GM19372 (cell line): ENCODE measurements at regions not wholly inside any gene's neighbourhood (a gene's known extent, or its start where the extent isn't known, plus 50 kb on each side); places are given as distances from the start of the nearest gene placed in this dataset.
A peak's percentile ranks its signal among the peaks of the same experiment; 100 is the strongest.

Source experiments
- ATAC-seq: cut with Tn5 transposase; IDR thresholded peaks from one replicate; pipeline ENCODE4 v1.9.1; 2021; ENCODE audit warnings: mild to moderate bottlenecking, low read depth, moderate library complexity; ENCODE audit not compliant: unreplicated experiment

DNA sequence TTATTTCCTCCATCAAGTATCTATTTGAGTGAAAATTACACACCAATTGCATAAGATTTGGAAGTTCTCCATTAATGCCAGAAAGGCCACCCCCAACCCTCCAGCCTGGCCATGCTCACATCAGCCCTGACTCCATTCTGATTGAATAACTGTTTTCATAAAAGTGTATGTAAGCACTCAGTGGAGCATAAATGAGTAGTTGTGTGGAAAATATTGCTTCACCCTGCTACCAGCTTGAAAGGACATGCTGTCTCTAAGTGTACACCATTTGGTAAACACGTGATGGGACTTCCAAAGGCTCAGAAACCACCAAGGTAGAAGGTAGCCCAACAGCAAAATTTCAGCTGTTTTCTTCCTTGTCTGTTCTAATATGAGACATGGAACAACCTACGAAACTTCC lies 393.8 kb downstream of the ZNF385D start:
- ATAC-seq: no peak

DNA sequence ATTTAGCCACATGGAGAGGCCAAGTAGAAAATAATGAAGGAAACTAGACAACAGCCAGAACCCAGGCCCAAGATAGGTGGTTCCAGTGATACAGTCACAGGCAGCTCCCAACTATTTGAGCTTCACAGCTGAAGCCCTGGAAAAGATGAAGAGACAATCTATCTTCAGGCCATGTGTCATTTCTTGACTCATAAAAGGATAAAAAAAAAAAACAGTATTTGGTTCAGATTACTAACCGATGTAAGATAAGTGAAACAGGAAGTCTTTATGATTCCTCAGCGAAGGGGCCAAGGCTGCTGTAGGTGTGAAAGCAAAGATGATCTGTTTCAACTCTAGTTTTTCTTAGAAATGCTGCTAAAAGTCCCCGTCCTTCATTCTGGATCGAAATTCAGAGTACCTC lies 394.6 kb downstream of the ZNF385D start:
- ATAC-seq: no peak

DNA sequence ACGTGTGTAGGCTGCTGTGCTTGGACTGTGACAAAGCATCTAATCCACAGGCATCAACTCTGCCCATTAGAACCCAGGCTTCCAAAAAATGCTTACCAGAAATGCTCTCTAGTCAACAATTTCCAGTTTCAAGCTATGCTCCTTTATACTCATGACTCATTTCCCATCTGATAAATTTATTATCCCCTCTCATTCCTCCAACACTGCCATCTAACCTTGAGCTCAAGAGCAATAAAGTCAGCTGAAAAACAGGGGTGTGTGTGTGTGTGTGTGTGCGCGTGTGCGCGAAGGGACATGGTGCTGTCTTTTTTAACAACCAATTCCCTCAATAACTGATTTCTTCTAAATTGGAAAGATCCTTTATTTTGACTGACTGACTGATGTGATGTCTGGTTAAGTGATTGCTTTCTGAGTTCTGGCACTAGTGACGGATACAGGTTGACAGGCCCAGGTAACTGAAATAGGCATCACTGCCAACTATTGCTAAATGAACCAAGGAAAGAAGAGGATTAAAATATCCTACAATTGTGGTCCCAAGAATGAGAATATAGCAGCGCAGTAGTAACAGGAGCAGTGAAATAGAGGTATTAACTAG lies 405.5 kb downstream of the ZNF385D start:
- ATAC-seq: no peak

DNA sequence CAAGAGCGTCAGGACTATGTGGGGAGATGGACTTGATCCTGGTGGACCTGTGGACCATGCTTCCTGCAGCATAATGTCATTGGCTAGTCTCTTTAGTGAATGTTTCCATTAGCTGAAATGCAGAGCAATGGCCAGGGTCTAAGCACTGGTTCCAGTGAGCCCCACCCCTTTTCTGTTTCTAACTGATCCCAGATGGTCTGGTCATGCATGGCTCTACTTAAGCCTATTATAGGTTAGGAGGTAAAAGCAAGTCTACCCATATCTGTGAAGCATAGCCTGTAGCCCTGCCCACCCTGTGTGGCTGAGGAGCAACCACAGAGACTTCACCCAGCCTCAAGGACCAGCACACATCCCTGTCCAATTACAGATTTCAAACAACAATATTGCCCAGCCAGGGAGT lies 419.2 kb downstream of the ZNF385D start:
- ATAC-seq: no peak

DNA sequence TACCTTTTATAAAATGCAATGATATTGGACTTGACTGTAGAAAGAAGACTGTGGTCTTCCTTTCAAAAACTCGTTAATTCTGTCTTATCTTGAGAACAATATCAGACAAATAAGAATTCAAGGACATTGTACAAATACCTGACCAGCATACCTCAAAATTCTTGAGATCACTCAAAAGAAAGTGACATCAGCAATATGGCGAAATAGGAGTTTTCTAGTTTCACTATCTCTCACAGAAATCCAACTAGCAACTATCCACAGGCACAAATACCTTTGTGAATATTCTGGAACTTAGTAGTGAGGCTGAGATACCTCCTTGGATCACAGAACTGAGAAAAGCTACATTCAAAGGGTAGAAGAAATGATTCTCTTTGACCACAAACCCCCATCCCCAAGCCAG lies 419.7 kb downstream of the ZNF385D start:
- no peak for ATAC-seq

DNA sequence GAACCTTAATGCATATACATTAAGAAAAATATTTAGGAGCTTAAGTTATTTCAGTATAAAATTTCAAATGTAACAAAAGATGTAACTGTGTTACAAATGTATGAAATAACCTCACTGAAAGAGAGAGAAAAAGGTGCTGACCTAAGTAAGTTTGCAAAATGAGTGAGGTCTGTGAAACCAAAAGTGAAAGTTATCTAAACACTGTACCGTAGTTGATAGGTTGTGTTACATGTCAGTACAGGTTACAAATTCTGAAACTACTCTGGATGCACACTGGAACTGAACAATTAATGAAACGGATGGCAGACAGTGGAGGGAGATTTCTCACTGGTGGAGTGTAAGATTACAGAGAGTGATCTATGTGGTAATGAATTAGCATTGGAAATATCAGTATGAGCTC lies 420.7 kb downstream of the ZNF385D start:
- ATAC-seq: peak; percentile 71

DNA sequence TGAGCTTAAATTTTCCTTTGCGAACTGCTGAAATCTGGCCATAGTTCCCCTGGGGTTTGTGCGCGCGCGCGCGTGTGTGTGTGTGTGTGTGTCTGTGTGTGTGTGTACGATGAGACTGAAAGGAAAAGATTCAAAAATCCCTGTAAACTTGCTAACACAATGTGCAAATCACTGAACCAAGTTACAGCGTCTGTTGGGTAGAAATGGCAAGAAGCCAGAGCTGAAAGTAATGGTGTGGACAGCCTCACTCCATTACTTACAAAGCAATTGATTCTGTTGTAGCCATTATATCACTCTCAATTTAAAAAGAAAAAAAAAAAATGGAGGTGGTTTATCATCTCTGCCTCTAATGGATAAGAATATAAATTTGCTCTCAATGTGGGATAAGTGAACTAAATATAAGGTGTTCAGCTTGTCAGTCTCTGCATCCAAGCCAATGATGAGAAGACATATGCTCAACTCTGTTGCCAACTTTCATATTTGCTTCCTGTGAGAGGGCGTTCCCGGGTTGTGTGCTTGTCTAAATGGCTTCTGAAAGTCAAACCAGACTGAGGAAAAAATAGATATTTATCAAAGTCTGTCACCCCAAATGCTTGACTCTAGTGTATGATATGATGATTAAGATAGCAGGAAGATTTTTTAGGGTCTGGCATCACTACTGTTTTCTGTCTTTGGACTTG lies 422.2 kb downstream of the ZNF385D start:
- ATAC-seq: no peak

DNA sequence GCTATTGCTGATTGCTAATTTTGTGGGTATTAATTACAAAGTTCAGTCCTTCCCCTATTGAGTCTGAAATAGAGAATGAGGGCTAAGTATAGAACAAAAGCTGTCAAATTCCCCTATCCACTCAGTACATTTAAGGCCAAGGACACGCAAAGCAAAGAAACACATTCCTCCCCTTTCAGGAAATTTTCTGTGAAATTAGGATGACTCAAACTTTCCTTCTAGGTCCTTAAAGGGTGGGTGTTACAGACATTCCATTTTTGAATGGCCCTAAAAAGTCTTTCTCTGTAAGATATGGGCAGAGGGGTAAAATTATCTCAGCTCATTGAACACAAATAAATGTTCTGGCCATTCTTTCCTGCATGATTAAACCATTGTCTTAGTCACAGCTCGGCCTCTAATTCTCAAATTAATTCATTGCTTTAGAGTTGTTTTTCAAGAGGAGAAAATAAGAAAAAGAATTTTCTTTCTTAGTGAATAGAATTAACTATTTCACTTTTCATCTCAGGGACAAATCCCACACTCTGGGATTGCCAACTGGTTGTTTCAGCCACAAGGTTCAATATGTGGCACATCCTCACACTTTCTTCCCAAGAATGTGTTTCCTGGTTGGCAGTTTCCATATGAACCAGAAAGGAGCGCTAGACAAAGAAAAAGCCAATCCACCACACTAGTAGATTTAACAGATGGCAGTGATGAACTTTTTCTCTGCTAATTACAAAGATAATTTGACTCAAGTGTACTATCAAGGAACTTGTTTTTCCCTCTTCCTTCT lies 424.1 kb downstream of the ZNF385D start:
- no peak for ATAC-seq

DNA sequence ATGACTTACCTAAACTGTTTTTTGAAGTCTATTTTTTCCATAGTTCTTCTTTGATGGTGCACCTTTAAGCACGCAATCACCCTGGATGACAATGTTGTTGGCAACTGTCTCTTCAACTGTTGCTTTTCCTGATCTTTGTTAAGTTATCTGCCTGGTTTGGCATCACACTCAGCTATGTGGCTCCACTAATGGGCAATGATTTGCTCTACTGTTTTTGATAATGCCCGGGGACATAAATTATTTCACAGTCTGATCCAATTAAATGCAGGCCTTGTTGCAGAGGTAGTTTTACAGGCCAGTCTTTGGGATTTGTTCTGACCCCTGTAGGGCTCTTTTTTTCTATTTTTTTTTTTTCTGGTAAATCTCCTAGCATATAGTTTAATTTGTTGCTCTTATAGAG lies 436.3 kb downstream of the ZNF385D start:
- ATAC-seq: no peak

DNA sequence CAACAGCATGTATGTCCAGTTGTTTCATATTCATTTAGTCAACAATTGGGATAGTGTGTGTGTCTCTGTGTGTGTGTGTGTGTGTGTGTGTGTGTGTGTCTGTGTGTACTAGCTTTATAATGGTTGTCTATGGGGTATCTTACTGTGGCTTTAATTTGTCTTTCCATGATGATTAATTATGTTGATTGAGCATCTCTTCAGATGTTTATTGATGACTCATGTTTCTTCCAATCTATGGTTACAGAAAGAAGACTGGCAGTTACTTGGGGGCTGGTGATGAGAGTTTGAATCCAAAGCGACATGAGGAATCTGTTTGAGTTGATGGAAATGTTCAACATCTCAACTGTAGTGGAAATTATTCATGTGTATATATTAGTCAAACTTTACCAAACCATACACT lies 440.1 kb downstream of the ZNF385D start:
- ATAC-seq: no peak

DNA sequence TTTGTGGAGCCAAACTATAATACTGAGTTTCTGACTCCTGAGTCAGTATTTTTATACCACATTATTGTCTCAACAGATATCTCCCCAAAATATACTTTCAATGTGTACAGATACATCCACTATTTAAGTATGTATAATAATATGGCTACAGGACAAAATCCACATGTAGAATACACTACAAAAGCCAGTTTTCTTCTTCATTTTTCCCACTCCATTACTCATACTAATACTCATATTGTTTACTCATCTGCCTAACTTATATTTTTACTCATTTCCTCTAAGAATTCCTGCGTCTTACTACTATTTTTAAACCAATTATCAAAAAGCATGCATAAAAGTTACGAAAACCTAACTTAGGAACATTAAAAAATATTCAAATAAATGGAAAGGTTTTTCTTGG lies 440.8 kb downstream of the ZNF385D start:
- no peak for ATAC-seq

DNA sequence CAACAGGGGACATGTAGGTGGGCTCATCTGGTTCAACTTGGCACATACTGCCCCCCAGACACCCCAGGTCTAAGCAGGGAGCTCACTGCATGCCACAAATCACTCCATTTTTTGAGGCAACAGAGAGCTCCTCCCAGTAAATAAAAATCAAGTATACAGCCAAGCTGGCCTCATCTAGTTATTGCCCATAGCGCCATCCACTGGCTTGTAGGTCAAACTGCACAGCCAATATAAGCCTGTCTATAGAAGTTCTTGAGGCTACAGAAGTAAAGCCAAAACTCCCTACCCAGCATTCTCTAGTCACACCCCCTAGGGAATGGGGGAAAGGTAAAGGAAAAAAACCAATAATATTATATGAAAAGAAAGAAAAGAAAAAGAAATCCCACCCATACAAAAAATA lies 453.7 kb downstream of the ZNF385D start:
- no peak for ATAC-seq

DNA sequence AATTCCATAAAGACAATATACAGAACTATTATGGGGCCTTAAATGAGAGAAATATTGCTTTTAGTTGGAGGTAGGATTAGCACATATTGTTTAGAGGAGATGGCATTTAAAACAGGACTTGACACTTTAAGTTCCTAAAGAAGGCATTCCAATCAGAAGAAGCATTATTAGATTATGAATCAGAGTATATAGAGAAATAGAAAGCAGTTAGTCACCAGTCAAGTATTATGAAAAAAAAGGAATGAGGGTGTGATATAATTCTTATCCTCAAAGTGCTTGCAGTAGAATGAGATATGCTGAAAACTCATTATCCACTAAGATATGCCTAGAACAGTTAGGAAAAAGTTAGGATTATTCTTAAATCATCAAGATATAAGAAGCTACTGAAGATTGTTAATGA lies 456.2 kb downstream of the ZNF385D start:
- no peak for ATAC-seq

DNA sequence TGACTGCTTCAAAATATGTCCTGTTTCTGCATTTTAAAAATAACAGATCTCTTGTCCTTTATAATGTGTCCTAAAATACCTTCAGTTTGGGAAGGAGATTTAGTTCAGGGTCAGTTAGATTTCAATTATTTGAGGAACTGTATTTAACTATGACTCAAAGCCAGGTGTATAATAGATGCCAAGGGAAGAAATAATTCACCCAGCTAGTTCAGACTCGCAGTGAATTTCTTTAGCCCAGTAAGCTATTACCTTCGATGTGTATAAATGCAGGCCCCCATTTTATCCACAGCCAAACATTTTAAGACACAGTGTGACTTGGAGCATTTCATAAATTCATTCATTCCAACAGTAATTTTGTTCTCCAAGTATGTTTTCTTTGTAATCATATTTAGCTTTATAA lies 458.0 kb downstream of the ZNF385D start:
- ATAC-seq: no peak

DNA sequence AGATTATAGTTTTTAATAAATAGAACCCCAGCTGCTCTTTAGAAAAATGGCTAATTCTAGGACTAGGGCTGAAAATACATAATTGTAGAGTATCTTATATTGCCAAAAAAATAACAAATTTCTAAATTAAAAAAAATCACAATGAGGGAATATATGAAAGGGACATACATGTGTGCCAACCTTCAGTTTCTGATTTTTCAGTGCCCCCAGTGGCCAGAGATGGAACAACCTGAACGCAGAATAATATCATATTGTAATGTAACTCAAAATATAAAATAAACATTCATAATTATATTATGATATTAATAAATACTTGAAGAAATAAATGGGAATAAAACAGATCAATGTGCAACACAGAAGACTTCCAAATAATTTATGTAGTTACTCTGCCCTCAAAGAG lies 460.5 kb downstream of the ZNF385D start:
- ATAC-seq: no peak

DNA sequence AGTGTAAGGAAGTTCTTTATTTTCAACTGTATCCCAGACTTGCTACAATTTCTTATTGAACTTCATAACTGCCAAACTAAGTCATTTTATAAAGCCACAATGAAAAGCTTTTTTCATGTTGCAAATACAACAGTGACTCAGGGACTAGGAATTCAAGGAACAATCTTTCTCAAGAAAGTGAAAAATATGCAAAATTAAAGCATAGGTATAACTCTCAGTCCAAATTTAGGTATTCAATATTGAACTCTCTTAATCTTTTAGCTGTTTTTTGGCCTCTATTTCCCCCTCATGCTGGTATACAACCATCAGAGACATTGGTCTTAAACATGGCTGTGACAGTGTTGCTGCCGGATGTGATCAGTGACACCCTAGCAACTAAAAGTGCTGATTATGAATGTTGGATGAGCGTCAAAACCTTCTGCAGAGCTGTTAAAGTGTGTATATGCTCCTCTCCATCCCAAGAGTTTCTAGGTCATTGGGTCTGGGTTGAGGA lies 476.9 kb downstream of the ZNF385D start:
- ATAC-seq: no peak

DNA sequence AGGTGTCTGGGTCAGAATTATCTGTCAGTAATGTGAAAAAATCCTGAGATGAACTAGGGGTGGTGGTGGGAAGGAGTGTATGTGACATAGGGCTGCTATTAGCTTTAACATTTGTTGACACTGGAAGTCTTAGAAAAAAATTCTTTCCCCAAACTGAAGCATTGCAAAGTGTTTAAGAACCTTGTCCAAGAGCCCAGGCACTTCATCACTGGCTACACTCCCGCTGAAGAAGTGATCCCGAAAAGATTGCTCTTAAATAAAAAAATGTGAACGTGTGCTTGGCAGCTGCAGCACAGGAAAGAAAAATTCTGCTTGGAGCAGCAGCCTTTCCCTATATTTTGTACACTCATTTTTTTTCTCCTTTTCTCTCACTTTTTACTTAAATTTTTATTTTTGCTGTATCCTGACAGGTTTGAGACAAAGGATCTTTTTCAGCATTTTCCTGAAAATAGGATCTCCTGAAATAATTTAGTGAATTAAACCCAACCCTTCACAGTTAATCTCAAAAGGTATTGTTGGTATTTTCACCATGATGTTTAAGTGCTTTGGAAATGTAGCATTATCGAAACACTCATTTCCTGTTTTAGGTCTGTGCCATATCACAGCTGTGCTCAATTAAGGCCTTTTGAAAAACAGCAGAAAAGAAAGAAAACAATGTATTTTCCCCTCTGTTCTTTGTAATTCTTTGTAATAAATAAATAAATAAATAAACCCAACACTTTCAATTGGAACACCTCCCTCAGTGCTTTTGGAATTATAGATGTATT lies 477.6 kb downstream of the ZNF385D start:
- ATAC-seq: no peak

DNA sequence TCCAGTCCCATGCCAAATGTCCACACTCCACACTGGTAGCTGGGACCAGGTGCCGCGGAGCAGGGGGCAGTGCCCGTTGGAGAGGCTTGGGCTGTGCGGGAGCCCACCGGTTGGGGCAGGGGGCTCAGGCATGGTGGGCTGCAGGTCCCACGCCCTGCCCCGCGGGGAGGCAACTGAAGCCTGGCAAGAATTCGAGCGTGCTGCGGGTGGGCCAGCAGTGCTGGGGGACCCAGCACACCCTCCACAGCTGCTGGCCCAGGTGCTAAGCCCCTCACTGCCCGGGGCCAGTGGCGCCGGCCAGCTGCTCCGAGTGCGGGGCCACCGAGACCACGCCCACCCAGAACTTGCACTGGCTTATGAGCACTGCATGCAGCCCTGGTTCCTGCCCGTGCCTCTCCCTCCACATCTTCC lies 479.4 kb downstream of the ZNF385D start:
- no peak for ATAC-seq

DNA sequence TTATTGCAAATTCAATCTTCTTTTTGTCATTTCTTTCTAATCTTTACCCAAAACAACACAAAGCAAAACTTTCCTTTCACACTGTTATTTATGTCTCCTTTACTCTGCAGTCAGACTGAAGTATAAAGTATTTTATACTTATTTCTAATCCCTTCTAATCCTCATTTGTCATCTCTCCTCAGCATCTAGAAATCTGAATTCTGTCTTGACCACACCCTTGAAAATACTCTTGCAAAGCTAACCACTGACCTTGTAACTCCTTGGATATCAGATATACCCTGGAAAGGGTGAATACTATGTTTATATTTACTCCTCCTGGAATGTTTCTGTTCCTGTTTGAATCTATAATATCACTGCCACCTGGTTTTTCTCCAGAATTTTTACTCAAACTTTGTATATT lies 481.1 kb downstream of the ZNF385D start:
- no peak for ATAC-seq

DNA sequence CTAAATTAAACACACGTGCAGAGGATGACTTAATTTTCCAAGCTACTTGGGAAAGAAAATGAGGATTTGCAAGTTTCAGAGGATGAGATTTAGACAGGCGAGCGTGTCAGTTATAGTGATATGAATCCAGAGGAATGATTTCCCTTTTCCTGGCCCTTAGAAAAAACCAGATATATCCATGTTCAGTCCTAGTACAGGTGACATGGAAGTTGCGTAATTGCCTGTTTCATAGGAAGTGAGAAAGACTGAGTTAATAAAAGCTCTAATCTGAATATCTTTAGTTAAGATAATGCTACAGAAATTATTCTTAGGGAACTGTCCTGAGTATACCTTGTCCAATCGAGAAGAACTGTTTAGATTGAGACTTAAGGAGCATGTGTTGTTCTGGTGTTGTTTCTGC lies 490.5 kb downstream of the ZNF385D start:
- ATAC-seq: no peak

DNA sequence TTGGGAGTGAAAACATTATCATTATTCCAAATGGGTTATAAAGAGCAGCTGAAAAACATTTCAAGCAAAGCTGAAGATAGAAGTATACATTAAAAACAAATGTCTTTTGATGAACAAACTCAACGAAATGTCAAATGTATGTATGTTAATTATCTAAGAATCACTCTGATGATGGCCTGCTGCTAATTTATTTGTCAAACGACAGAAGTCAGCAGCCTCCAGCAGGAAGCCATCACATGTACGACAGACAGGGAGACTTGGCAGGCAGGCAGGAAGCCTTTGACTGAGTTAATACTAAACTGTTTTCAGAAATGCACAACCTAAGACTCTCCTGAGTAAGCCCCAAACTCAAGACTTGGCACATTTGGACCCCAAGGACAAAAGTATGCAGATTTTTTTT lies 491.1 kb downstream of the ZNF385D start:
- ATAC-seq: no peak
